Kidney glomerular epithelial cell (primary cell): ENCODE measurements at regions not wholly inside any gene's neighbourhood (a gene's known extent, or its start where the extent isn't known, plus 50 kb on each side); places are given as distances from the start of the nearest gene placed in this dataset.

Experiments
- DNase-seq: peaks from one replicate; lab custom pipeline; 2025; lab: John Stamatoyannopoulos, UW

GRCh38 chr1:198864695-198865094 lies 225.9 kb downstream of the PTPRC start:
- DNase-seq: no peak

GRCh38 chr1:198865319-198865718 lies 226.5 kb downstream of the PTPRC start:
- DNase-seq: no peak

DNA sequence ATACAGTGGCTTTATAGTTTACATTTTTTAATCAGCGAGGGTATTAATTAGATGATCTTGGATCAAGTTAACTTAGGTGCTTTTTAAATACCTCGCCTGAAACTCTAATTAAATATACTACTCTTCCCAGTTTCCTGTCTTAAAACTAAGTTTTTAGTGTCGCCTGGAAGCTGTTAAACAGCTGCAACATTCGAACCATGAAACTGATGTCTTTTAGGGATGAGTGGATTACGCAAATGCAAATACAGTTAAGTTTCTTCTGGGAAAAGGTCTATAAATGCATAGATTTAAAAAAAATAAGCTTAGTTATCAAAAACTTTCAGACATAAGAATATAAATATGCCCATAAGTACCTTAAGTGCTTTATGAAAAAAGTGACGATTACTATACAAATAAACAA lies 228.3 kb downstream of the PTPRC start:
- DNase-seq: no peak

DNA sequence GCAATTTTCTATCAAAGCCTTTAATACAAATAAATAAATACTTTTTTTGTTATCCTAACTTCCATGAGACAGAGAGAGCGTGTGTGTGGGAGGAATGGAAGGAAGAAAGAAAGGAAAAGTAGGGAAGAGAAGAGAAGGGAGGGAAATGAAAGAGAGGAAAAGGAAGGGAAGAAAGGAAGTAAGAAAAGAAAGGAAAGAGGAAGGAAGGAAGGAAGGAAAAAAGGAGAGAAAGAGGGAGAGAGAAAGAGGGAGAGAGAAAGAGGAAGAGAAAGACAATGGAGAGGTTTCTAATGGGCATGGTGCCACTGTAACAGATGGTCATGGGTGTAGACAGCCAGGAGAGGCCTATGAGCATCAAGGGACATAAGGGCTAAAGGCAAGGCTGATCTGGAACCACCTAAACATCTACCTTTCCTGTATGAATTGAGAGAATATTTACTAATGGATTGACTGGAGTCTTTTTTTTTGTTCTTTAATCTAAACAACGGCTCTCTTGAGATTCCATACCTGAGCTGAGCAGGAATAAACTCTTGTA lies 234.9 kb downstream of the PTPRC start:
- DNase-seq: no peak

GRCh38 chr1:198876371-198876871 lies 237.6 kb downstream of the PTPRC start:
- no peak for DNase-seq

DNA sequence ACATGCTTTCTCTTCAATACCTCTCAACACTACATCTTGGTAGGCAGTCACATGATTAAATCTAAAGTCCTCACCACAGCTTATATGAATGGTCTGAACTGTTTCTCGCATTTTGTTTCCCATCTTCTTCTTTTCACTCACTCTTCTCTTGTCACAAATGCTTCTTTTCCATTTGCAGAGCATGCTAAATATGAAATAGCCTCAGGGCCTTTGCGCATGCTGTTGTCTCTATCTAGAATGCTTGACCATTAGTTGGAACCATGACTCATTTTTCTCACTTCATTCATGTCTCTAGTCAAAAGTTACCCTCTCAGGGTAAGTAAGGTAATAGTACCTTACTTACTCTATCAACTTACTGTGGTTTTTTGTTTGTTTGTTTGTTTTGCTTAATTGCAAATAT lies 239.7 kb downstream of the PTPRC start:
- no peak for DNase-seq

DNA sequence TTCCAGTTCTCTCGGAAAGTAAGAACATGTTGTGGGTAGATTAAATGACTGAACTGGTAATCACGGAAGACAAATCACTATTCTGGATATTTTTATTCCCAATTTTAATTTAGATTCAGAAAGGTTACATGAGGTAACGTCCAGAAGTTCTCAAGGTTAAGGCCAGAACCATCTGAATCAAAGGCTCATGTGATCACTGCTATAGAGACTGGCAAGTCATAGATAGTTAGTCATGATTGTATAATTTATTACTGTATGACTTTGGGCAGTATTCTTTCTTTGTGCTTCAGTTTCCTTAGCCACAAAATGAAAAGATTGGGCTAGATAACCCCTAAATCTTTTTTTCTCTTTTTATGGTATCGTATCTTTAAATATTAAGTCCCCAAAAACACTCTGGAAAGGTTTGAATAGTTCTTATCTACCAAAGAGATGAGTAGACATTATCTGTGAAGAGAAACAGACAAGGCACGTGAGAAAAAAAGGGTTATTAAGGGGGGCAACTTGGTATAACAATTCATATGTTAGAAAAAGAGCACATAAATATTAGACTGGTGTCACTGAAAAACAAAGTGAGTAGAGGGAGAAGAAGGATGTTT lies 241.0 kb downstream of the PTPRC start:
- no peak for DNase-seq

DNA sequence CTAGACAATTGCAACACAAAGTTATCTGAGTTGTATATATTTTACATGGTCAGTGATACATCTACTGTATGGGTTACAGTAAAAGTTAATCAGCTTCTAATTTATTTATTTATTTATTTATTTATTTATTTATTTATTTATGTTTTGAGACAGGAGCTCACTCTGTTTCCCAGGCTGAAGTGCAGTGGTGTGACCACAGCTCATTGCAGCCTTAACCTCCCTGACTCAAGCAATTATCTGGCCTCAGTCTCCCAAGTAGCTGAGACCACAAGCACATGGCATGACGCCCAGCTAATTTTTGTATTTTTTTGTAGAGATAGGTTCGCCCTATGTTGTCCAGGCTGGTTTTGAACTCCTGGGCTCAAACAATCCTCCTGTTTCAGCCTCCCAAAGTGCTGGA lies 241.6 kb downstream of the PTPRC start:
- no peak for DNase-seq

GRCh38 chr1:198880818-198881597 lies 242.2 kb downstream of the PTPRC start:
- peak; percentile 65 for DNase-seq

DNA sequence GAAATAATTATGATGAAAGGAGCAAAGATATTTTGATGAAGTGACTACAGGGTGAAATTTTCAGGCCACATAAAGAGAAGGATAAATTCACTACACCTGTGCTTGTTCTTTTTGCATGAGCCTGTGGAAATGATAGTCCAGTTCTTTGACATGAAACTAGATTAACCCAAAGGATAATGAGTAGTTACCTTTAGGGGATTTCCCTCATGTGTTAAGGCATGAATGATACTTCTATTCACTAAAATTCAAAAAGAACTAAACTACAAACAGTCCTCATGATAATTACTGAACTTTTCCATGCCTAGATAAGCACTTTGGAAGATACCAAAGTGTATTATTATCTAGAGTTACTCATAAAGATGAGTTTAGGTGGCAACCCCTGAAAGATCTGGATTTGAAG lies 244.3 kb downstream of the PTPRC start:
- DNase-seq: no peak

DNA sequence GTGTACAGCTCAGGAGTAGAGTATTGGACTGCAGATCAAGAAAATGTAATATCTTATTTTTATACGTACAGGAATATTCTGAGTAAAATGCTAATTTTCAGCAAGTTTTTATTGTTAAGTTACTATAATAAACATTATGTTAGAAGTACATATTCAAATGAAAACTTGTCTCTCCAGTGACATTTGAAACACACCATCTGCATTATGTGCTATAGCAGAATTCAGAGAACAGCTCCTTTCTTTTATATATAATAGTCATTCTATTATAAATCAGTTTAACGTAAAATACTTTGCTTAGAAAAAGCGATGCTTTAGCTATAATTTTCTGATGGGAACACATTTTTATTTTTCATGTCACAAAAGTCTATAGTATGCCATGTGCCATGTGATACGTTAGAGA lies 249.0 kb downstream of the PTPRC start:
- DNase-seq: no peak

- no peak for DNase-seq
These were observed 249.6 kb downstream of the PTPRC start for GRCh38 chr1:198888379-198888943.

GRCh38 chr1:198889101-198889500 lies 250.3 kb downstream of the PTPRC start:
- DNase-seq: no peak

DNA sequence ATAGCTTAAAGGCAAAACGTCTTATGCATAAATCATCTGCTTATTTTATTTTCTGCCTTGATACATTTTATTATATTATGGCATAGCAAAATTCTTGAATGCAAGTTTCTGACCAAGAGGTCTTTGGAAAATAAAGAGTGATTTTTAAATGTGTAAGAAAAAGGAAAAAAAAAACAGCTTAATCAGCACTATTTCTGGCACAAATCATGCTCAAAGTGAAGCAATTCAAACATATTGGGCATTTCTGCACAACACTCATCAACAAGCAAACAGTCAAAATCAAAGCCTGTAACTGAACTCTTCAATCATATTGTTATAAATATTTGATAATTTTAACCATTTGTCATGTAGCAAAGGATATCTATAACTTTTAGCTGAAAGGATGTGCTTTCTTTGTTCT lies 250.9 kb downstream of the PTPRC start:
- DNase-seq: no peak

GRCh38 chr1:198890214-198890930 lies 251.5 kb downstream of the PTPRC start:
- DNase-seq: no peak

DNA sequence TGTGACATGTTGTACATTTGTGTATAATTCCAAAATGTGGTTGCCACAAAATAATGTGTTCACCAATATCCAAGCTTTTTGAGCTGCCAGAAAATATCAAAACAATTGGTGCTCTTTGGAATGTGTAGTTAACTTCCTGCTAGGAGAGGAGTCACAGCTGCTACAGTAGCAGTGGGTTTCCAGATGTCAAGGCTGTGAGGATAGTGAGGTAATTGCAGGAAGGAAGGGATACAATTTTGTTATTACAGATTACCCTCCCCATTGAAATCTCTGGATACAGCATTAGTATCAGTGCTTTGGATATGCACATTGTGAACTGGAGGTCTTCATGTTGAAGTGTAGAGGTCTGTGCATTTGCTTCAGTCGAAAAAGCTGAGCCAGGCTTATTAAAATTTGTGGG lies 253.2 kb downstream of the PTPRC start:
- peak; percentile 19 for DNase-seq

DNA sequence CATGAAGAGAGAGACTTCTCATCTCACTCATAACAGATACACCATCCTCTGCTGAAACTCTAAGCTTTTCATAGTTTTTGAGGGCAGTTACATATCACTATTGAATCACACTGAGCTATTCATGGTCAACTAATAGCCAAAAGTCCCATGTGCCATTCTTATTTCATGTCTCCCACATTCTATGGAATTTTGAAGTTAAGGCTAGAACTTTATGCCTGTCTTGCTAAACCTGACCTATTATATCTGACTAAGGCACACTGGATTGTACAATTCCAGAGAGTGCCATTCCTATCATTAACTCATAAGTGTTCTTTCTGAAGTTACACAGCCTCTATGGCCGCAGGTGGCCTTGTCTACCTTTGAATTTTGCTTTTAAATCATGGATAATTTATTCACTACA lies 254.3 kb downstream of the PTPRC start:
- no peak for DNase-seq

DNA sequence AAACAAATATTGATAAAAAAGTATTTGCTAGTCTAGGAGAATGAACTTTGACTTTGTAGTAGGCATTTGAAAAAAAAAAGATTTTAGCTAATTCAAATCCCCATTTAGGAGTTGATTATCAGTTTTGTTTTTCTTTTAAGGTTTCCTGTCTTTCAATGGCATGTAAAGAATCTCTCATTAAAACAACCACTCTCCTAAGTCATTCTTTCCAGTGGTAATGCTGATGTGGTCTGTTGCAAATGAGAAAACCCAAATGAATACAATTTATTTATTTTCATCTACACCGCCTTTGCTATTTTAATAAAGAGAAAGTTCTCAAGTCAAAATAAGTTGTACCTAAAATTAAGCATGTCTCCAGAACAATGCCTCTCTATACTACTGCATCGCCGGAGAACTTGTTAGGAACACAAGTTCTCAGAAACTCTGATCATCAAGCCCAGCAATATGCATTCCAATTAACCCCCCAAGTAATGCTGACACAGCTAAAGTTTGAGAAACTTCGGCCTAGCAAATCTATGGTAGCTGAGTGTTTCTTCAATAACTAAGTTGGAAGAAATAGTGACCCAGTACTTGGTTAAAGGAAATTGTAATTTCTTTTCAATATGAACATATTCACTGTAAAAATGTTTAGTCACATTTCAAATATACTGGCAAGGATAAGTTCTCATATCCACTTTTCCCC lies 255.1 kb downstream of the PTPRC start:
- no peak for DNase-seq

DNA sequence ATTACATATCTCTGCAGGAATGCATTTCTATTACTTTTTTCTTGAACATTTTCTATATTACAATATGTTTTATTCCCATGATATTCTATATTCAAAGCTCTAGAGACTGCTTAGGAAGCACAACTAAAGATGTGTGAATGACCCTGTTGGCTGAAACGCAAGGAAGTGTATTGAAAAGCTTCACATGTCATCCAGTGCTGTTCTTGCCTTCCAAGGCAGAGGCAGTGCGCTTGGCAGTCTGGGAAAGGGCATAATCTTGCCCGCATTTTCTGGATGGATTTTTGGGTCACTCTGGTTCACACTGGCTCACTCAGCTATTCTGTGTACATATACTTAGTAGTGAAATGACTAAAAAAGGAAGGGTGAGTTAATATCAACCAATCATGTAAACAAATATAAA lies 262.4 kb downstream of the PTPRC start:
- no peak for DNase-seq

DNA sequence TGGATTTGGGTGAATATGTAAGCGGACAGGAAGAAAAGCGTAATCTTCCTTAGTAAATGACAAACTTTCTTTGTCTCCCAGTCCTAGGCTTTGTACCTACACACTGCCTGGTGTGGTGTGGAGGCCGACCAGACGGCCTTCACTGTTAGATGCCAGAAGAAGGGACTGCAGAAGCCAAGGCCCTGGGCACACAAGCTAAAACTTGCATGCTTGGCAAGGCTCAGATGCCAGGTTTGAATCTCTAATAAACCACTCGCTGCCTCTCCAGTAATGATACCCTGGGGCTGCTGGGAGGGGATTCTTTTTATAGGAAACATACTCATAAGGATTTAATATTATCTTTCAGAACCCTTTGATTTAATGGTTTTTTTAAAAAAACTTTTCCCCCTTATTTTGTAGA lies 263.8 kb downstream of the PTPRC start:
- DNase-seq: no peak

GRCh38 chr1:198903203-198903602 lies 264.4 kb downstream of the PTPRC start:
- DNase-seq: no peak

- no peak for DNase-seq
These were observed 264.8 kb downstream of the PTPRC start for GRCh38 chr1:198903621-198904020.
